22Rv1 (cell line): ENCODE measurements at regions not wholly inside any gene's neighbourhood (a gene's known extent, or its start where the extent isn't known, plus 50 kb on each side); places are given as distances from the start of the nearest gene placed in this dataset.

Source experiments
- H3K27ac ChIP-seq: fragments of 450-650 bp; 2 replicates; pipeline ENCODE4 v1.5.1; 2017
- ZFX ChIP-seq: fragments of 450-650 bp; IDR thresholded peaks from 2 replicates; pipeline ENCODE4 v1.6.1; 2017; ENCODE audit warnings: antibody characterized with exemption, borderline replicate concordance
- TF ChIP-seq, protein P1 (sequence below): fragments of 450-650 bp; IDR thresholded peaks from 2 replicates; pipeline ENCODE4 v1.5.1; 2017; ENCODE audit warnings: mild to moderate bottlenecking

DNA sequence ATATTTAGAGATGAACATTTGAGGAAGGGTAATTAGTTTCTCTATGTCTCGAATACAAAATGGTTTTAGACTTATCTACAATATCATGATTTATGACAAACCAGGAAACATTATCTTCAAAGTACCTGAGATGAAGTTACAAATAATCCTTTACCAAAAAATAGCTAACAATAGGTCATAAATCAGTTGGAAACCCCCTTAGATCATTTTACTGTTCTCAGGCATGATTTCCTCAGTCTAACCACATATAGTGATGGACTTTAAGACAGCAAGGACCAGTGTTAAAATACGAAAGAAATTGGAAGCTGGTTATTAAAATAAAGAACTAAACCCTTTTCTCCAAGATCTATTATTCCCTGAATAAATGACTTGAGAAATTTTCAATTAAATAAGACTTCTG lies 235.4 kb downstream of the RASSF9 start:
- TF ChIP-seq, protein P1, sequence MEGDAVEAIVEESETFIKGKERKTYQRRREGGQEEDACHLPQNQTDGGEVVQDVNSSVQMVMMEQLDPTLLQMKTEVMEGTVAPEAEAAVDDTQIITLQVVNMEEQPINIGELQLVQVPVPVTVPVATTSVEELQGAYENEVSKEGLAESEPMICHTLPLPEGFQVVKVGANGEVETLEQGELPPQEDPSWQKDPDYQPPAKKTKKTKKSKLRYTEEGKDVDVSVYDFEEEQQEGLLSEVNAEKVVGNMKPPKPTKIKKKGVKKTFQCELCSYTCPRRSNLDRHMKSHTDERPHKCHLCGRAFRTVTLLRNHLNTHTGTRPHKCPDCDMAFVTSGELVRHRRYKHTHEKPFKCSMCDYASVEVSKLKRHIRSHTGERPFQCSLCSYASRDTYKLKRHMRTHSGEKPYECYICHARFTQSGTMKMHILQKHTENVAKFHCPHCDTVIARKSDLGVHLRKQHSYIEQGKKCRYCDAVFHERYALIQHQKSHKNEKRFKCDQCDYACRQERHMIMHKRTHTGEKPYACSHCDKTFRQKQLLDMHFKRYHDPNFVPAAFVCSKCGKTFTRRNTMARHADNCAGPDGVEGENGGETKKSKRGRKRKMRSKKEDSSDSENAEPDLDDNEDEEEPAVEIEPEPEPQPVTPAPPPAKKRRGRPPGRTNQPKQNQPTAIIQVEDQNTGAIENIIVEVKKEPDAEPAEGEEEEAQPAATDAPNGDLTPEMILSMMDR: no peak
- TF ChIP-seq ZFX: no peak
- no peak overlapping the region for H3K27ac ChIP-seq

DNA sequence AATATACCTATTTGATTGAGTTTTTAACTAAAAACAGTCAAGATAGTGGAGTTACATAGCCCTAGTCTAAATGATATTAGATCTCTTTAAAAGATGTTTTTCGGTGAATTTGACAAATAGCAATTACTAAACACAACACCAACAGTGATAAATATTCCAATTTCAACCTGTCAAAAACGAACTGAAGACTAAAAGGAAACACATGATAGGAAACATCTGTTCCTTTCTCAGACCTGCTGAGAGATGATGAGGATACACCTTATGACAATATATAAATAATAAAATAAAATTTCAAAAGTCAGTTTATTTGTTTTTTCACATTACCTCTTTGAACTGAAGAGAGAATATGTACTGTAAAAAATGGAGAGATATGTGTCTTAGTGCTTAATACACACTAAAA lies 232.7 kb downstream of the RASSF9 start:
- H3K27ac ChIP-seq: no peak overlapping the region
- TF ChIP-seq, protein P1: no peak
- no peak for TF ChIP-seq ZFX

DNA sequence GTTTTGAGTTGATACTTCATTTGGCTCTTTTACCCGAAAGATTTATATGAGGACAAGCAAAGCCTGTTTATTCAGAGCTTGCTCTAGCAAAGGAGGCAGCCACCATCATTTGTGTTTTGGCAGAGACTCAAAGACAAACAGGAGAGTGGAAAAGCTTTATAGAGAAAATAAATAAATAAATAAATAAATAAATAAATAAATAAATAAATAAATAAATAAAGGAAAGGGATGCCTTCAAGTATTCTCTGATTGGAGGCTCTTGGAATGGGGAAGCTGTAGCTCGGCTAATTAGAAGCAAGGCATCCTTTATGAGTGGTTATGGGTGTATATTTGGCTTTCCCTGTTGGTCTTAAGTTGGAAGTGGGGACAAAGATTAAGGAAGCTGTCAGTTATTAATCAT lies 229.8 kb downstream of the RASSF9 start:
- no peak overlapping the region for H3K27ac ChIP-seq
- no peak for TF ChIP-seq ZFX
- TF ChIP-seq, protein P1: no peak

DNA sequence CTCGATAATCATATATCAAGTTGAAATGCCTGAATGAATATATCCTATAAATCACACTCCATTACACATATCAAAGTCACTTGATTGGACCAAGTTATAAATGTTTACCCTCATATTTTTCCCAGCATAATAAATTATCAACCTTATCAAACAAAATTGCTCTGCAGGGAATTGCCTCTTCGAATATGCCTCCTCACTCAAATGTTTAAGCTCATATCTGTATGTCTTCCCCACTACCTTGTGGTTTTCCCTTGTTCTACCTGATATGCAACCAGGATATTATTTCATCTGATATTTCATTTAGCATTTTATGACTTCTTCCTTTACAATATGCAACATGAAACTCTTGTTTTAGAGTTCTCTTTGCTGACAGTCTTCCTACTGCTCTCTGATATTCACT lies 226.4 kb downstream of the RASSF9 start:
- TF ChIP-seq ZFX: no peak
- TF ChIP-seq, protein P1: no peak
- no peak overlapping the region for H3K27ac ChIP-seq

DNA sequence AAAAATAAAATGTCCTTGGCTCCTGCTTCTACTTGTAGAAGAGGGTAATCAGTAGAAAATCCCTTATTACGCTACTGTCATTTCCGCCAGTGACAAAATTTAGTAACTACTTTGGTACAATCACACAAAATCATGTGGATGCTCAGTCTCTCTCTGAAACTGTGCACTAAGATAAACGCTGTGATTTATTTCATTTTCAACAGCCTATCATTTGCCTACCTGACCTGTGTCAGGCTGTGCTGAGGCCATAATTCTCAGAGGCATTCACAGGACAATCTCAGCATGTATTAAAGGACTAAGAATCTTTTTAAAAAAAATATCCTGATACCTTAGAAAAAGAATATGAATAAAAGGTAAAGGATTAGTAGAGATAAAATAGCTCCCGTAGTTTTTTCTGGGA lies 226.0 kb downstream of the RASSF9 start:
- TF ChIP-seq ZFX: no peak
- TF ChIP-seq, protein P1: no peak
- H3K27ac ChIP-seq: no peak overlapping the region

DNA sequence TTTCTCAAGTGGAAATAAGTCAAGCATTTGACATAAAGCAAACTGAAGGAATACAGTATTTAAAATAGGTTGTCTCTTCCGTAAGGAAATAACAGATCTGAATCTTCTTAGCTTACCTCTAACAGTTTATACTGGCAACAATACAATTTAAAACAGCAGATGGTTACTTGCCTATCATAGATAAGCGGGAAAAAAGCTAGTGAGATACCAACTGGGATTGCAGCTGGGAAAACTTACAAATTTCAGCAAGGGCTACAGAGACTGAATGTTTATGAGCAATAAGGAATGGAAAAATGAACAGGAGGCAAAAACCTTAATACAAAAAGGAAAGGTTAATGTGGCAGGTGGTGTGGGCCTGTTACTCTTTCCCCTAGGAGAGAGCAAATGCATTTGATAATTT lies 220.0 kb downstream of the RASSF9 start:
- TF ChIP-seq ZFX: no peak
- TF ChIP-seq, protein P1: no peak
- H3K27ac ChIP-seq: no peak overlapping the region

DNA sequence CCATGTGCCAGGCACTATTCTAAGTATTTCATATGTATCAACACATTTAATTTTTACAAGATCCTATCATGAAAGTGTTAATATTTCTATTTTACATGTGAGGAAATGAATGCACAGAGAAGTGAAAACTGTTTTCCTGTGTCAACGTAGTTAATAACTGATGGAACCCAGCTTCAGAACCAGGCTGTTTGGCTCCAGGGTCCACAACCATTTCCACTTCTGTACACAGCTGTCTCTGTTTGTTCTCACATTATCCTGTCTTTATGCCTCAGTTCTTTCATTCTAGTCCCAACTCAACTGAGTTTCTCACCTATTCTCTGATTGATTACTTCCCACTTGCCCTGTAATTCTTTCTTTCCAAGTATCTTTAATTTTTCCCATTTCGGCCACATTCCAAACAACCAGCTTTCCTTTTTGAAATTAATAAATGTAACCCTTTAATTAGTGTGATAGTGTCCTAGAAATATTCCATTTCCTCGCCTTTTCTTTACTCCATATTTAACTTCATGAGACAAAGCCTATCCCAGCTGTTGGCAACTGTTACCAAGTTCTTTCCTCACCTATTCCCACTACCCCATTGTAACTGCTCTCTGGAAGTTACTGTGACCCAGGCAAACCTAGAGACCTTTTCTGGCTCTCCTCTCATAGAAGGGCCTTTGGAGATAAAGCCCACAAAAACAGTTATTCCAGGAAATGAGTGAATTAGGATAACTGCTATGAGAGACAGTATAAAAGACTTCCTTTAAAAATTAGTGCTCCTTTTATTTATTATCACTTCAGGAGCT lies 218.7 kb downstream of the RASSF9 start:
- no peak overlapping the region for H3K27ac ChIP-seq
- no peak for TF ChIP-seq ZFX
- TF ChIP-seq, protein P1: no peak
